Heart right ventricle (tissue), 16 donors: ENCODE measurements at regions not wholly inside any gene's neighbourhood (a gene's known extent, or its start where the extent isn't known, plus 50 kb on each side); places are given as distances from the start of the nearest gene placed in this dataset.
"Not testable (repeated sequence)": the region's sequence is repeated elsewhere in the genome, so short reads cannot be mapped to it uniquely, and the experiment has no call there.

Experiments
- ATAC-seq, 8 donors: fragments of 200-7000 bp; cut with Tn5 transposase; one replicate each; pipeline ENCODE4 v1.9.1; 2020; ENCODE audit warnings: mild to moderate bottlenecking in 8 of 8, moderate library complexity in 8 of 8, moderate number of reproducible peaks in 1 of 8
- DNase-seq, 2 donors: peaks; one replicate each; pipeline ENCODE4 v3.0.0-alpha.2; 2020
- H3K27ac ChIP-seq, 10 donors: fragments of 200-600 bp; sonication (generic) in 2 of 10; one replicate each; pipeline versions ENCODE4 v1.5.0 to v1.8.0; 2020 to 2022; ENCODE audit warnings: mild to moderate bottlenecking in 3 of 10
- H3K27me3 ChIP-seq, 7 donors: fragments of 200-600 bp; one replicate each; pipeline ENCODE4 v1.8.0; 2021 to 2022; ENCODE audit warnings: mild to moderate bottlenecking in 2 of 7
- H3K36me3 ChIP-seq, 9 donors: fragments of 200-600 bp; sonication (generic) in 1 of 9; one replicate each; pipeline versions ENCODE4 v1.5.0 to v1.8.0; 2020 to 2022; ENCODE audit warnings: mild to moderate bottlenecking in 2 of 9
- H3K4me1 ChIP-seq, 9 donors: fragments of 200-600 bp; sonication (generic) in 1 of 9; one replicate each; pipeline versions ENCODE4 v1.5.0 to v1.8.0; 2020 to 2022; ENCODE audit warnings: mild to moderate bottlenecking in 4 of 9
- H3K4me3 ChIP-seq, 10 donors: fragments of 200-600 bp; sonication (generic) in 2 of 10; one replicate each; pipeline versions ENCODE4 v1.5.0 to v1.8.0; 2020 to 2022; ENCODE audit warnings: mild to moderate bottlenecking in 7 of 10, moderate library complexity in 2 of 10
- H3K9me3 ChIP-seq, 11 donors: fragments of 200-600 bp in 10 of 11; sonication (generic) in 2 of 11; one replicate each; pipeline versions ENCODE4 v1.5.0 to v1.8.0; 2013 to 2022; ENCODE audit warnings: mild to moderate bottlenecking in 2 of 11, control low read depth in 1 of 11, moderate library complexity in 1 of 11
- WGBS, 2 donors: extraction: QIAGEN DNeasy Blood & Tissue Kit; methylation state at CpG; one replicate each; pipeline ENCODE4 v1.1.7; 2013; ENCODE audit warnings: inconsistent platforms in 1 of 2; 5-methylcytosine and 5-hydroxymethylcytosine counted together
- intact Hi-C, 10 donors: fragments of 100-400 bp; cut with DNase I; formaldehyde crosslinking; loops; one replicate each; pipeline versions ENCODE4 v1.11.1 to v1.14.2; 2022
- TF ChIP-seq, protein P1 (sequence below), 9 donors: fragments of 200-600 bp; sonication (generic) in 2 of 9; IDR thresholded peaks; one replicate each; pipeline versions ENCODE4 v1.5.0 to v1.8.0; 2021 to 2022; ENCODE audit warnings: antibody characterized with exemption in 9 of 9, mild to moderate bottlenecking in 5 of 9, moderate library complexity in 1 of 9
- donor health status: Arrhythmogenic right ventricular cardiomyopathy.
- donor health status: ischemic (EF 13 %, LVEDD 7.1; RV severe dilation, severe dysfunction).
- donor health status: healthy with polysubstance abuse.
- donor health status: DM: no; HTN: yes; CAD: no.
- donor health status: DM: no; HTN: no; CAD: no.
- donor health status: ischemic (EF 25% LVEDD 6.9; RV normal size, moderate dysfunction).
- donor health status: ischemic (EF 25% LVEDD 5.7; RV mildly dilated, moderate dysfunction).
- donor health status: healthy.
- donor health status: DM: yes; HTN: yes; CAD: no.
- donor health status: Ischemic cardiomyopathy.
- donor health status: ischemic (EF 35%, LVEDD 5.7; RV mildly dilated, moderate dysfunction).
- donor health status: nonischemic (EF 11% LVEDD 7.7; RV severe dilation, severe dysfunction).
- donor health status: DM: yes; HTN: yes; CAD: no.
- donor health status: PGD.
- donor health status: ischemic (EF 29% LVEDD 5.4; RV normal size, mild dysfunction).
- donor health status: nonischemic (EF 23%, LVEDD 6.1; RV moderate dilation, normal function).

DNA sequence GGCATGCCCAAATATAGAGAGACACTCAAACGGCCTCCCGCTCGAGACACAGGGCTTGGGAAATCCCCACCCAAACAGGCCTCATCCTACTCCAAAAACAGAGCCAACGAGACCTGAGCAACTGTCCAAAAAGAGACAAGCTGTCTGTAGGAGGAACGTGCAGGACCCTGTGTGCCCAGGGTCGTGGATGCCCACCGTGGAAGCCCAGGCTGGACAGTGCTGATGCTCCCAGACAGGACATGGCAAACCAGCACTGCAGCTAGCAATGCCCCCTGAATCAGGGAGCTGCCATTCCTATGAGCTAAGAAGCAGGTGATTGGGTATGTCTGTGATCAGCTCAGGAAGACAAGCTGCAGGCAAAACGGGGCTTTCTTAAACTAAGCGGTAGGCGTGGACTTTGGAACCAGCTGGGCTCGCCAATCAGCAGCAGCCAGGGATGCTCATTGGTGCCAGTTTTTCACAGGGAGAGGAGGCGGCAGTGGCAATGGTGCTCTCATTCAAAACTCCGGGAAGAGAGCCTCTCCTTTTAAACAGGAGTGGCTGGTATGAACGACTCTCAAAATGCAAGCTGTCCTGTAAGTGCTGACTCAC, 113.1 kb upstream of the IRX2 start:
- no peaks in the 10 kb centered on the region for H3K4me1 ChIP-seq
- no peaks in the 10 kb centered on the region for H3K36me3 ChIP-seq
- intact Hi-C loops: loop anchor here in 1 of 10 donors (5.0 kb wide), 1 partner anchor 437 kb away; no protein-coding TSS in a partner anchor
- TF ChIP-seq, protein P1, sequence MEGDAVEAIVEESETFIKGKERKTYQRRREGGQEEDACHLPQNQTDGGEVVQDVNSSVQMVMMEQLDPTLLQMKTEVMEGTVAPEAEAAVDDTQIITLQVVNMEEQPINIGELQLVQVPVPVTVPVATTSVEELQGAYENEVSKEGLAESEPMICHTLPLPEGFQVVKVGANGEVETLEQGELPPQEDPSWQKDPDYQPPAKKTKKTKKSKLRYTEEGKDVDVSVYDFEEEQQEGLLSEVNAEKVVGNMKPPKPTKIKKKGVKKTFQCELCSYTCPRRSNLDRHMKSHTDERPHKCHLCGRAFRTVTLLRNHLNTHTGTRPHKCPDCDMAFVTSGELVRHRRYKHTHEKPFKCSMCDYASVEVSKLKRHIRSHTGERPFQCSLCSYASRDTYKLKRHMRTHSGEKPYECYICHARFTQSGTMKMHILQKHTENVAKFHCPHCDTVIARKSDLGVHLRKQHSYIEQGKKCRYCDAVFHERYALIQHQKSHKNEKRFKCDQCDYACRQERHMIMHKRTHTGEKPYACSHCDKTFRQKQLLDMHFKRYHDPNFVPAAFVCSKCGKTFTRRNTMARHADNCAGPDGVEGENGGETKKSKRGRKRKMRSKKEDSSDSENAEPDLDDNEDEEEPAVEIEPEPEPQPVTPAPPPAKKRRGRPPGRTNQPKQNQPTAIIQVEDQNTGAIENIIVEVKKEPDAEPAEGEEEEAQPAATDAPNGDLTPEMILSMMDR (IDR thresholded peaks at IDR 0.05): no peak
- WGBS, 2 donors: 72 to 74% methylated on average over 14 of the region's 14 CpGs
- DNase-seq: no peak
- H3K4me3 ChIP-seq: no peak overlapping the region
- ATAC-seq: no peak
- H3K27me3 ChIP-seq: peaks cover 0 to 18% (median 0%) of the 10 kb centered on the region in 7 donors
- H3K27ac ChIP-seq: no peak overlapping the region
- peaks cover 0 to 8% (median 0%) of the 10 kb centered on the region in 11 donors for H3K9me3 ChIP-seq

DNA sequence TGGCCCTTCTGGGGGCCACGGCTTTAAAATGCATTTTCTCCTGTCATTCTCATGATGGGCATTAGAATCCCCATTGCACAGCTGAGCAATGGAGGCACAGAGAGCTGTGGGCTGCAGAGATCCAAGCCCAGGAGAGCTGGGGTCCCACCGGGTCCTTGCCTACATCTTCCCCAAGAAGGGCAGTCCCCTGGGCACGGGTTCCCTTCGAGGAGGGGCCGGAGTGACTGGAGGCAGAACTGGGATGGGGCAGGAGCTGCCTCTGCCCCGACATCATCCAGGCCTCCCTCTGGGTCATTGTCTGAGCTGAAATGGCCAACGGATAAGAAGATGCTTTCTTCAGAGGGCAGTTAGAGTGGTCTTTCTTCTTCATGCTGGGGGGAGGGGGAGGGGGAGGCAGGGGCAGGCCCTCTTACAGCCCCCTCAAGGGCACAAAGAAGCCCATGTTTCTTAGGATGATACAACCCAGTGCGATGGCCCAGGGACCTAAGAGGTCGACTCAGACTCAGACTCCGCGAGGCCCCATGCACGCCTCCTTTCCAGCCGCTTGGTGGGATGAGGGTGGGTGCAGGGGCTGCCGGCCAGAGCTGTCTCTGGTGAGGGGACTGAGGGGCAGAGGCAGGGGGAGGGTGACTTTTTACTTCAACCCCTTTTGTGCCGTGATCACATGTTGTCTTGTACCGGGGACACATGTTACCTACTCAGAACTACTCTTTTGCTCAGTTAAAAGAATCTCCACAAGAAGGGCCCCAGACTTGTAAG, 112.4 kb upstream of the IRX2 start:
- ATAC-seq: no peak
- no peak overlapping the region for H3K27ac ChIP-seq
- 81 to 85% methylated on average over 16 of the region's 16 CpGs for WGBS, 2 donors

DNA sequence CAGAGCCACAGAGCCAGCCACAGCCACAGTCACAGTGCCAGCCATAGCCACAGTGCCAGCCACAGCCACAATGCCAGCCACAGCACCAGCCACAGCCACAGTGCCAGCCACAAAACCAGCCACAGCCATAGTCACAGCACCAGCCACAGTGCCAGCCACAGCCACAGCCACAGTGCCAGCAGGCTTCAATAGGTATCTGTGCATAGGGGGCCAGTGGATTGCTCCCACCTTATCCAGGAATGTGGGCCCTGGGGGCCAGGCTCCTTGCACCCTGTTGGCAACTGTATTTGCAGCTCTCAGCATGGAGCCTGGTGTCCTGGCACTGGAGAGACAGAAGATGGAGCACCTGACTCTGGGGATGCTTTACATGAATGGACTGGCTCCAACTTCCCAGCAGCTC, 111.7 kb upstream of the IRX2 start:
- Histone ChIP-seq H3K36me3 (no peaks in the 10 kb centered on the region), H3K27ac (no peak overlapping the region), H3K4me1 (no peaks in the 10 kb centered on the region), H3K27me3 (peaks cover 0 to 16% (median 0%) of the 10 kb centered on the region in 7 donors), H3K4me3 (no peak overlapping the region), H3K9me3 (peaks cover 0 to 8% (median 0%) of the 10 kb centered on the region in 11 donors)
- intact Hi-C loops: no loop called here
- no peak for ATAC-seq
- TF ChIP-seq, protein P1 (IDR thresholded peaks at IDR 0.05): no peak
- no peak for DNase-seq

More for the DNA sequence above, 112.4 kb upstream of the IRX2 start:
- no peak for DNase-seq
- Histone ChIP-seq H3K4me1 (no peaks in the 10 kb centered on the region), H3K27me3 (peaks cover 0 to 18% (median 0%) of the 10 kb centered on the region in 7 donors), H3K4me3 (no peak overlapping the region), H3K9me3 (peaks cover 0 to 8% (median 0%) of the 10 kb centered on the region in 11 donors), H3K36me3 (no peaks in the 10 kb centered on the region)
- TF ChIP-seq, protein P1 (IDR thresholded peaks at IDR 0.05): no peak
- intact Hi-C loops: no loop called here

DNA sequence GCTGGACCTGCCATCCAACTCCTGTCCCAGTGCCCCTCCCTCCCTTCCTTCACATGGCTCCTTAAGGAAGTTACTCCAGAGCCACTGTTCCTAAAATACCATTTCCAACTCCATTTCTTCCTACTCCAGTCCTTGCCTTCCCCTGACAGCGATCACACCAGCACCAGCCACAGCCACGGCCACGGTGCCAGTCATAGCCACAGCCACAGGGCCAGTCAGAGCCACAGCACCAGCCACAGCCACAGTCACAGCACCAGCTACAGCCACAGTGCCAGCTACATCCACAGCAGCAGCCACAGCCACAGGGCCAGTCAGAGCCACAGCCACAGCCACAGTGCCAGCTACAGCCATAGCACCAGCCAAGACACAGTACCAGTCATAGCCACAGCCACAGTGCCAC, 110.7 kb upstream of the IRX2 start:
- ATAC-seq: not testable (repeated sequence)

DNA sequence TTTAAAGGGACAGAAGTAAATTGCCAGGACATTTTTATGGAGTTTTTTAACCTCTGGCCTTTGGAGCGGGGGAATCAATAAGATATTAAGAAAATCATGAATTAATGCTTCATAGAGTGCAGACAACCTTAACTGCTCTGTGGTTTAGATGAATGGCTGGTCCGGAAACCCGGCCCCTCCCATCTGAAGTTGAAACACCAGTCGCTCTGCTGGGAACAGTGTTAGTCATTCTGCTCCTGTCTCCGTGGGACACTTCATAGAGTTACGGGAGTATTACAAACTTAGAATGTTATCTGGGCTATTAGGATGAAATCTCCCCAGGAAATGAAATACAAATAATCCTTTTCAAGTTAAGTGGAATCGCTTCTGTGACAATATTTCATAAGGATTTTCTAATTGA, 110.1 kb upstream of the IRX2 start:
- H3K4me1 ChIP-seq: no peaks in the 10 kb centered on the region
- no peak overlapping the region for H3K27ac ChIP-seq
- intact Hi-C loops: no loop called here
- no peak for DNase-seq
- H3K27me3 ChIP-seq: peaks cover 0 to 5% (median 0%) of the 10 kb centered on the region in 7 donors
- no peak overlapping the region for H3K4me3 ChIP-seq
- H3K9me3 ChIP-seq: peaks cover 0 to 8% (median 0%) of the 10 kb centered on the region in 11 donors
- H3K36me3 ChIP-seq: no peaks in the 10 kb centered on the region
- WGBS, 2 donors: 56% methylated on average over 7 of the region's 7 CpGs
- no peak for ATAC-seq
- TF ChIP-seq, protein P1 (IDR thresholded peaks at IDR 0.05): no peak

More for the DNA sequence above, 110.7 kb upstream of the IRX2 start:
- H3K27ac ChIP-seq, H3K4me1 ChIP-seq, H3K9me3 ChIP-seq, H3K27me3 ChIP-seq, intact Hi-C loops, H3K36me3 ChIP-seq, DNase-seq, H3K4me3 ChIP-seq: not testable (repeated sequence)
- 87 to 95% methylated on average over 3 of the region's 3 CpGs for WGBS, 2 donors
